IPS DF 6.9 (cell line): ENCODE measurements at regions not wholly inside any gene's neighbourhood (a gene's known extent, or its start where the extent isn't known, plus 50 kb on each side); places are given as distances from the start of the nearest gene placed in this dataset.

ENCODE experiments used
- DNase-seq: peaks from one replicate; pipeline ENCODE4 v3.0.0-alpha.2; 2013; ENCODE audit warnings: low read depth, low spot score
- H3K27ac ChIP-seq: one replicate; pipeline ENCODE4 v1.5.1; 2013; ENCODE audit warnings: low read length, control low read depth
- H3K27me3 ChIP-seq: 2 replicates; pipeline ENCODE4 v1.6.1; 2013; ENCODE audit warnings: mild to moderate bottlenecking, low read length; ENCODE audit not compliant: control insufficient read depth, insufficient read depth
- H3K36me3 ChIP-seq: 2 replicates; pipeline ENCODE4 v1.6.1; 2013; ENCODE audit warnings: low read length; ENCODE audit not compliant: control insufficient read depth, insufficient read depth
- H3K4me1 ChIP-seq: 2 replicates; pipeline ENCODE4 v1.6.1; 2013; ENCODE audit warnings: low read length; ENCODE audit not compliant: control insufficient read depth, insufficient read depth
- H3K4me3 ChIP-seq: 2 replicates; pipeline ENCODE4 v1.5.1; 2013; ENCODE audit warnings: mild to moderate bottlenecking, low read length
- H3K9me3 ChIP-seq: 2 replicates; pipeline ENCODE4 v1.6.1; 2013; ENCODE audit warnings: low read length, inconsistent platforms; ENCODE audit not compliant: control insufficient read depth, insufficient read depth
- WGBS: extraction: QIAGEN DNeasy Blood & Tissue Kit; methylation state at CpG from one replicate; pipeline ENCODE4 v1.1.7; 2013; ENCODE audit warnings: mixed read lengths, missing lambda C conversion rate; ENCODE audit not compliant: insufficient read length, insufficient coverage; 5-methylcytosine and 5-hydroxymethylcytosine counted together

- WGBS: no CpG with 5 or more reads among the region's 3 CpGs
- H3K27ac ChIP-seq: no peak overlapping the region
- H3K27me3 ChIP-seq: no peaks in the 10 kb centered on the region
- no peaks in the 10 kb centered on the region for H3K4me1 ChIP-seq
- H3K9me3 ChIP-seq: no peaks in the 10 kb centered on the region
- DNase-seq: no peak
- H3K4me3 ChIP-seq: no peak overlapping the region
- H3K36me3 ChIP-seq: no peaks in the 10 kb centered on the region
Measured at GRCh38 chr6:12555781-12556180, 160.8 kb upstream of the PHACTR1 start.

GRCh38 chr6:12557765-12558164 lies 158.8 kb upstream of the PHACTR1 start:
- Histone ChIP-seq H3K9me3 (no peaks in the 10 kb centered on the region), H3K4me1 (no peaks in the 10 kb centered on the region), H3K4me3 (no peak overlapping the region), H3K36me3 (no peaks in the 10 kb centered on the region), H3K27ac (no peak overlapping the region), H3K27me3 (no peaks in the 10 kb centered on the region)
- no CpG with 5 or more reads among the region's 2 CpGs for WGBS
- no peak for DNase-seq

GRCh38 chr6:12560315-12560714 lies 156.3 kb upstream of the PHACTR1 start:
- Histone ChIP-seq H3K4me3 (no peak overlapping the region), H3K4me1 (no peaks in the 10 kb centered on the region), H3K27ac (no peak overlapping the region), H3K9me3 (no peaks in the 10 kb centered on the region), H3K36me3 (no peaks in the 10 kb centered on the region), H3K27me3 (no peaks in the 10 kb centered on the region)
- WGBS: no CpG with 5 or more reads among the region's 5 CpGs
- no peak for DNase-seq

DNA sequence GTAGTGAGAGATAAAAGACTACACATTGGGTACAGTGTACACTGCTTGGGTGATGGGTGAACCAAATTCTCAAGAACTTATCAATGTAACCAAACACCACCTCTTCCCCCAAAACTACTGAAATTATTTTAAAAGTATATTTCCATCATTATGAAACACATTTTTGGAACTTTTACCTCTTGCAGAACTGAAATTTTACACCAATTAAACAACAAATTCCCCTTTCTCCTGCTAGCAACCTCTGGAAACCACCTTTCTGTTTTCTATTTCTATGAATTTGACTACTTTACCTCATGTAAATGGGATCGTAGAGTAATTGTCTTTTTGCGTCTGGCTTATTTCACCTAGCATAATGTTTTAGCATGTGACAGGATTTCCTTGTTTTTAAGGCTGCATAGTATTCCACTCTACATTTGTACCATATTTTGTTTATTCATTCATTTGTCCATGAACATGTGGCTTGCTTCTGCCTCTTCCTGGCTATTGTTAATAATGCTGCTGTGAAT lies 149.9 kb upstream of the PHACTR1 start:
- no peak for DNase-seq
- H3K4me3 ChIP-seq: no peak overlapping the region
- no peaks in the 10 kb centered on the region for H3K4me1 ChIP-seq
- H3K27me3 ChIP-seq: no peaks in the 10 kb centered on the region
- H3K36me3 ChIP-seq: no peaks in the 10 kb centered on the region
- no peaks in the 10 kb centered on the region for H3K9me3 ChIP-seq
- WGBS: no CpG with 5 or more reads among the region's 2 CpGs
- H3K27ac ChIP-seq: no peak overlapping the region

DNA sequence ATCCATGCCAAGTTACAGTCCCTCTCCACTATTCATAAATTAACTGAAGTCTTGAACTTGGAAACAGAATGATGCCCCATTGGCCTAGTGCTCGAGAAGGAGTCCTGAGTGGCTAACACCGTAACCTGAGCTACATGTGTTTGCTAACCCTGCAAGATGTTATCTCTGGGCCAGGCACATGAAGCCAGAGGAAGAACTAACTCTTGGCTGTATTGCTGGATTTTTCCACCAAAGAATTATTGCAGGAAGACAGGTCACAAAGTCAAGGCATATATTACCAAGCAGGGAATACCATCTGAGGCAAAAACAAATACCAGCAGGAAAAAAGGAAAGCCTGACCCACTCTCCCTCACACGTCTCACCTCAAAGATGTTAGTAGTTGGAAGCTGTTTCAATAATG lies 148.9 kb upstream of the PHACTR1 start:
- Histone ChIP-seq H3K4me1 (no peaks in the 10 kb centered on the region), H3K27me3 (no peaks in the 10 kb centered on the region), H3K36me3 (no peaks in the 10 kb centered on the region), H3K27ac (no peak overlapping the region), H3K9me3 (no peaks in the 10 kb centered on the region), H3K4me3 (no peak overlapping the region)
- no CpG with 5 or more reads among the region's 3 CpGs for WGBS
- no peak for DNase-seq

DNA sequence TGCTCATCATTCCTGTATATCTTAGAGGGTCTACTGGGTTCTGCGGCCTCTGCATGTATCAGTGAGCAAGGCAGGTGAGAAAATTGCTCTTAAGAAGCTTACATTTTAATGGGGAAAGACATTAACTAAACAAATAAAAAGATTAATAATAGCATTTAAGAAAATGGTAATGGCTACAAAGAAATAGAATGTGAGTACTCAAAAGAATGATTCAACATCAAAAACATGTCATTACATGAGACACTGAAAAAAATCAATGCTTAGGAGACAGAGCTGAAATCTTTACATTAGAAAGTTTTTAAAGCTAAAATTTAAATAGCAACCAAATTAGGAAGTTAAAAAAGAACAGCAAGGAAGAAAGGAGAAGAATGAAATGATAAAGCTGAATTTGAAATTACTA lies 146.9 kb upstream of the PHACTR1 start:
- no peaks in the 10 kb centered on the region for H3K36me3 ChIP-seq
- WGBS: no CpG with 5 or more reads among the region's 1 CpG
- no peak overlapping the region for H3K4me3 ChIP-seq

GRCh38 chr6:12570461-12571030 lies 146.0 kb upstream of the PHACTR1 start:
- DNase-seq: no peak
- H3K9me3 ChIP-seq: no peaks in the 10 kb centered on the region
- no CpG with 5 or more reads among the region's 2 CpGs for WGBS
- H3K4me3 ChIP-seq: no peak overlapping the region
- no peak overlapping the region for H3K27ac ChIP-seq
- no peaks in the 10 kb centered on the region for H3K27me3 ChIP-seq
- no peaks in the 10 kb centered on the region for H3K4me1 ChIP-seq
- H3K36me3 ChIP-seq: no peaks in the 10 kb centered on the region

More for the DNA sequence above, 146.9 kb upstream of the PHACTR1 start:
- DNase-seq: no peak
- Histone ChIP-seq H3K27ac (no peak overlapping the region), H3K9me3 (no peaks in the 10 kb centered on the region), H3K27me3 (no peaks in the 10 kb centered on the region), H3K4me1 (no peaks in the 10 kb centered on the region)

GRCh38 chr6:12572896-12573827 lies 143.4 kb upstream of the PHACTR1 start:
- Histone ChIP-seq H3K27ac (no peak overlapping the region), H3K4me1 (no peaks in the 10 kb centered on the region), H3K4me3 (no peak overlapping the region), H3K9me3 (no peaks in the 10 kb centered on the region), H3K36me3 (no peaks in the 10 kb centered on the region), H3K27me3 (no peaks in the 10 kb centered on the region)
- DNase-seq: peak; percentile 31
- no CpG with 5 or more reads among the region's 4 CpGs for WGBS

- H3K36me3 ChIP-seq: no peaks in the 10 kb centered on the region
- H3K9me3 ChIP-seq: no peaks in the 10 kb centered on the region
- H3K4me1 ChIP-seq: no peaks in the 10 kb centered on the region
- no peak for DNase-seq
- no peak overlapping the region for H3K27ac ChIP-seq
- WGBS: no CpG with 5 or more reads among the region's 4 CpGs
- no peaks in the 10 kb centered on the region for H3K27me3 ChIP-seq
- no peak overlapping the region for H3K4me3 ChIP-seq
Measured at GRCh38 chr6:12575961-12576360, 140.6 kb upstream of the PHACTR1 start.

- DNase-seq: no peak
- Histone ChIP-seq H3K27ac (no peak overlapping the region), H3K4me3 (no peak overlapping the region), H3K4me1 (no peaks in the 10 kb centered on the region), H3K27me3 (no peaks in the 10 kb centered on the region), H3K9me3 (no peaks in the 10 kb centered on the region), H3K36me3 (no peaks in the 10 kb centered on the region)
- WGBS: no CpG with 5 or more reads among the region's 2 CpGs
Measured at GRCh38 chr6:12576389-12576788, 140.2 kb upstream of the PHACTR1 start.
